ENCODE measurements at regions not wholly inside any gene's neighbourhood (a gene's known extent, or its start where the extent isn't known, plus 50 kb on each side); places are given as distances from the start of the nearest gene placed in this dataset.

DNA sequence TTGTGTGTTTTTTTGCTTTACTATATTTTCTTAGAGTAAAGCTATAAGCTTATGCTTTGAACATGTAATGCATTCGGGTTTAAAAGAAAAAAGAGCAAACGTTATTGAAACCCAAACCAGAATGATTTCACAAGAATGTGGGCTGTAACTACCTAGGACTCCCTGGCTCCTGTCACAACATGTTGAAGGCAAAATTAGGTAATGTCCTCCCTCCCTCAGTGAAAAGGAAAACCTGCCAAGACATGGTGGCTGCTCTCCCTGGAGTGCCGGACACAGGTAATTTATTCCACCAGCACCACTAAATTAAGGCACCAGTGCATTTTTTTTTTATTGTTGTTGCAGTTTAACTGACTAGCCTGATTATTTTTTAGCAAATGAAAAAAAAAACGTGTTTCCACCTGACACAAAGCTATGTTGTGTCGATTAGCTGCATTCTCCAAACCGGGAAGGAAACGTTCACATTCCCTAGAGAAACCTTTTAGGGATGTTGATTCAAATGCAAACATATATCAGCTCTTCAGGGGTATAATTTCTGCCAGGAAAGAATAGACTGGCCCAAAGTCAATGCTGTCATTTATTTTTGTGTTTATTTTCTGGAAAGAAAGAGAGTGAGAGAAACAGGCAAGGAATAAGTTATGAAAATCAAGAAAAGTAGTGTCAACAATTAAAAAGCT is 134.6 kb downstream of the CCDC34 start:
- no peak overlapping the region for H2BK20ac ChIP-seq (ENCODE audit: low read depth, low read length)
- no peak overlapping the region for H3K23ac ChIP-seq (ENCODE audit: low read depth, low read length)
- no peak overlapping the region for H4K8ac ChIP-seq (ENCODE audit: low read depth in 2 of 2, low read length in 2 of 2)
- no peak overlapping the region for H2BK120ac ChIP-seq (ENCODE audit: low read depth, low read length)
- no peak for DNase-seq
- in situ Hi-C loops (cut with MboI; ENCODE audit: low sequenced_read_pairs): no loop called here
- H2AK9ac ChIP-seq (replicated peaks; ENCODE audit: low read depth, low read length, poor library complexity): no peak overlapping the region
- no peak overlapping the region for H3K14ac ChIP-seq (replicated peaks; ENCODE audit: low read depth, low read length)
- H3K4ac ChIP-seq (ENCODE audit: low read depth, low read length): no peak overlapping the region
- no peak overlapping the region for H3K27ac ChIP-seq (ENCODE audit: insufficient read depth, low read length)
- dilution Hi-C loops (cut with HindIII; ENCODE audit: low sequenced_read_pairs, unreplicated experiment): no loop called here
- no peak for ATAC-seq (ENCODE audit: low read depth)
- 80% methylated on average over 1 of the region's 7 CpGs; no CpG with 5 or more reads in 1 of the 2 experiments for WGBS, 2 experiments (ENCODE audit: extremely low coverage in 2 of 2, insufficient read length in 1 of 2)
- peaks cover 2% of the 10 kb centered on the region; the same call in 1 of the 2 replicates for H3K4me1 ChIP-seq (ENCODE audit: control insufficient read depth, insufficient read depth, low read length)
- no peak overlapping the region for H3K4me2 ChIP-seq (ENCODE audit: low read depth, low read length)
- H3K79me1 ChIP-seq (ENCODE audit: low read depth in 1 of 2, low read length in 2 of 2): no peaks in the 10 kb centered on the region
- no peaks in the 10 kb centered on the region for H3K9me3 ChIP-seq (ENCODE audit: control insufficient read depth, insufficient read depth, low read length)
- H4K91ac ChIP-seq (ENCODE audit: insufficient read depth, low read depth, low read length): no peak overlapping the region
- no peaks in the 10 kb centered on the region for H3K36me3 ChIP-seq (ENCODE audit: control insufficient read depth, insufficient read depth, low read length)
- H2BK5ac ChIP-seq (ENCODE audit: low read depth, low read length, poor library complexity, severe bottlenecking): no peak overlapping the region
- no peaks in the 10 kb centered on the region for H4K20me1 ChIP-seq (ENCODE audit: insufficient read depth, low read length)
- H4K5ac ChIP-seq (ENCODE audit: low read depth, low read length): no peak overlapping the region
- H2BK15ac ChIP-seq (ENCODE audit: low read depth, low read length): no peak overlapping the region
- no peak overlapping the region for H3K56ac ChIP-seq (ENCODE audit: extremely low read depth, insufficient read depth, low read length)
- no TSS peak for BruUV-seq (replicated peaks)
- TF ChIP-seq RCOR1 (IDR thresholded peaks at IDR 0.05; ENCODE audit: insufficient replicate concordance, low read length): no peak
- TF ChIP-seq POLR2A (IDR thresholded peaks at IDR 0.05; ENCODE audit: low read depth, low read length): no peak
- no peak for TF ChIP-seq BHLHE40 (IDR thresholded peaks at IDR 0.05; ENCODE audit: low read depth, low read length)
- no peak overlapping the region for H3K4me3 ChIP-seq (ENCODE audit: insufficient read depth, low read depth, low read length)
- H3K27me3 ChIP-seq (ENCODE audit: control insufficient read depth, insufficient read depth, low read length): peaks cover 6% of the 10 kb centered on the region; the same call in 1 of the 2 replicates
- ChIA-PET POLR2A (ENCODE audit: unreplicated experiment) (no interaction called here), CTCF (no interaction called here)
- H2AK5ac ChIP-seq (ENCODE audit: low read depth, low read length): no peak overlapping the region
- H3K9ac ChIP-seq (ENCODE audit: low read depth, low read length): no peak overlapping the region
- no peak overlapping the region for H3K18ac ChIP-seq (ENCODE audit: low read depth, low read length)
- no peaks in the 10 kb centered on the region for H3K9me1 ChIP-seq (ENCODE audit: insufficient read depth, low read length)
- intact Hi-C loops (cut with micrococcal nuclease): no loop called here
- H2AFZ ChIP-seq (replicated peaks; ENCODE audit: low read length, poor library complexity): no peak overlapping the region
